ENCODE measurements at regions not wholly inside any gene's neighbourhood (a gene's known extent, or its start where the extent isn't known, plus 50 kb on each side); places are given as distances from the start of the nearest gene placed in this dataset.

- no peak for DNase-seq (ENCODE audit: low read depth)
These were observed 319.7 kb downstream of the UACA start for GRCh38 chr15:70443486-70444273.

GRCh38 chr15:70442616-70443321, 320.6 kb downstream of the UACA start:
- DNase-seq (ENCODE audit: low read depth) = no peak

DNA sequence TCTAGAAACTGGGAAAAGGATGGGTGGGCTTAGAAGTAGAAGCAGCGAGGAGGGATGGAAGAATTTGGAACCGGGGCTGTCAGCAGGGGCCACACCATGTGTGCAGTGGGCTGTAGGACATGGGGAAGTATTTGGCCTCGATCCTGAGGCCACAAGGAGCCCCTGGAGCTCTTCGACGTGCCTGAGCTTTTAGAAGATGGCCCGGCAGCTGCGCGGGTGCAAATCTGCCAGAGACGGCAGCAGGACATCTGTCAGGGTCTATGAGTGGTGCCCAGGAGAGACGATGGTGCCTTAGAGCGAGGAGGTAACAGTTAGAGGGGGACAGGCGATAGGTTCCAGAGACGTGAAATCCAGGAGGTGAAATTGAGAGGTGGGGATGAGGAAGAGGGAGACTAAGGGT, 321.1 kb downstream of the UACA start:
- DNase-seq (ENCODE audit: low read depth) = no peak

DNA sequence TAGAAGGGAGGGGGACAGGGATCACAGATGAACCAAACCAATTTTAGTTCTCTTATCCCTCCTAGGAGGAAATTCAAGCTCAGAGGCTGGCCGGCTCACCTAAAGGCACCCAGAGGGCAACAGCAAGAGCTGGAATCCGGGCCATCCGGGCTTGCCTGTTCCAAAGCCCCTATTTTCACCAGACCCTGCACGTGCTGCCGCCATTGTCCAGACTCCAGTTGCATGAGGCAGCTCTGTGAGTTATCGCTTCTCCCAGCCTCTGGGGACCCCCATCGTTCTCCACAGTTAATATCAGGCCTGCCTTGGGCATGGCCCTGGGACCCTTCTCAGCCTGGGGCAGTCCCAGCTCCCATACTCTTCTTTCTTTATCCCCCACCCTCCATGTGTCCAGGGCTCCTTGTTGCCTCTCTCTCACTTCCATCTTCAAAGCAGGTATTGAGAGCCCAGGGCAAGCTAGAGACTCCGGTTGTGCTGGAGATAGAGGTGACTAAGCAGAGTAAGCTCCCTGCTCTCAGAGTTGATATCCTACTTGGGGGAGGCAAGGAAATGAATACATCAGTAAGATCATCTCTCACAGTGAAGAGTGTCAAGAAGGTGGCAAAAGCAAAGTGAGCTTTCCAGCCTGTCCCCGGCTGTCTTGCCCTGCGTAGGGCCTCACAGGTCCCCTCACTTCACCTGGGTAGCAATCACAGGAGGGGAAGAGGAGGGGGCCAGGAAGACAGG, 322.8 kb downstream of the UACA start:
- DNase-seq (ENCODE audit: low read depth) = no peak

GRCh38 chr15:70439880-70440279, 323.5 kb downstream of the UACA start:
- DNase-seq (ENCODE audit: low read depth) = no peak

DNA sequence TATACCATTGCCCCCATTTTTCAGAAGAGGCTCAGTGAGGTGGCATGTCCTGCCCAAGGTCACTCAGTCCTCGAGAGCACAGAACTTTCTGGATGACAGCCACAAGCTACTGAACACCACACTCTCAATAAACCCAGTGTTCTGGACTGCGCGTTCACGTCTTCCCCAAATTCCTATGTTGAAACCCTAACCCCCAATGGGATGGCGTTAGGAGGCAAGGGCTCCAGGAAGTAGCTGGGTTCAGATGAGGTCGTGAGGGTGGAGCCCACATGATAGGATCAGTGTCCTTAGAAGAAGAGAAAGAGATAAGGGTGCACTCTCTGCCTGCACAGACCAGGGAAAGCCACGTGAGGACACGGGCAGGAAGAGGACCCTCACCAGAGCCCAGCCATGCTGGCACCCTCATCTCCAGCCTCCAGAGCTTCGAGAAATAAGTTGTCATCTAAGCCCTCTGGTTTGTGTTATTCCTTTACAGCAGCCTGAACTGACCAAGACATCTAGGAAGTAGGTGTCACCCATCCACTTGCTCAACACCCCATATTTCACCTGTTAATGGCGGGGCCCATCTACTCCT, 324.0 kb downstream of the UACA start:
- no peak for DNase-seq (ENCODE audit: low read depth)

GRCh38 chr15:70438776-70439175, 324.6 kb downstream of the UACA start:
- no peak for DNase-seq (ENCODE audit: low read depth)

- no peak for DNase-seq (ENCODE audit: low read depth)
These were observed 325.4 kb downstream of the UACA start for GRCh38 chr15:70437882-70438451.

DNA sequence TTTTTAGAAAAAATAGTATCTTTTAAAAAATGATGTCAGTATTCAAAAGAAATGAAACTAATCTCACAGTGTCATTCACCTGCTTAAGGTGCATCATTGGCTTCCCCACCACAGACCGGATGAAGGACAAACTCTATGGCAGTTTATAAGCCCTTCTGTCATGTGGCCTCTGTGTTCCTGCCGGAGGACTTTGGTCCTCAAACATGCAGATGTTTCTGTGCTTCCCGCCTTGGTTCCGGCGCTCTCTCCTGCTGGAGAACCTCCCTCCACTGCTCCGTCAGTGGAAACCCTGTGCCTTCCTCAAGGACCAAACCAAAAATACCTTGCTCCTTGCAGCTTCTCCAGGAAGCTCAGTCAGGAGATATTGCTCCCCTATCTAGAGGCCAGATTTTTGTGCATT, 326.3 kb downstream of the UACA start:
- DNase-seq (ENCODE audit: low read depth) = no peak

GRCh38 chr15:70436428-70436827, 326.9 kb downstream of the UACA start:
- no peak for DNase-seq (ENCODE audit: low read depth)

GRCh38 chr15:70435872-70436271, 327.5 kb downstream of the UACA start:
- no peak for DNase-seq (ENCODE audit: low read depth)

DNA sequence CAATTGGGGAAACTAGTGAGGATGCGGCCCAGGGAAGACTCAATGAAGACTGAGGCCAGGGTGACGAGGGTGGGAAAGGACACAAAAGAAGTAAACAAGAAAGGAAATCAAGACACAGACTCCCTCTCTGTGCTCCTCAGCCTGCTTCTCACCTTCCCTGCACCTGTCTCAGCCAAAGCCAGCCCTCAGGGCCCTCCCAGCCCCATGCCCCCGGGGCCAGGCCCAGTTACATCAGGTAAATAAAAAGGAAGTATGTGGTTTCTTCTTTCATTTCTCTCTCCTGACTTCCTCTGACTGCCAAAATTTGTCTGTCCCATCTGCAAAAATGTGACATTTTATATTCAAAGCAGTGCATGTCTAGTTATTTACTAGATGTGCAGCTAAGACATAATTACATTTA, 328.0 kb downstream of the UACA start:
- no peak for DNase-seq (ENCODE audit: low read depth)

DNA sequence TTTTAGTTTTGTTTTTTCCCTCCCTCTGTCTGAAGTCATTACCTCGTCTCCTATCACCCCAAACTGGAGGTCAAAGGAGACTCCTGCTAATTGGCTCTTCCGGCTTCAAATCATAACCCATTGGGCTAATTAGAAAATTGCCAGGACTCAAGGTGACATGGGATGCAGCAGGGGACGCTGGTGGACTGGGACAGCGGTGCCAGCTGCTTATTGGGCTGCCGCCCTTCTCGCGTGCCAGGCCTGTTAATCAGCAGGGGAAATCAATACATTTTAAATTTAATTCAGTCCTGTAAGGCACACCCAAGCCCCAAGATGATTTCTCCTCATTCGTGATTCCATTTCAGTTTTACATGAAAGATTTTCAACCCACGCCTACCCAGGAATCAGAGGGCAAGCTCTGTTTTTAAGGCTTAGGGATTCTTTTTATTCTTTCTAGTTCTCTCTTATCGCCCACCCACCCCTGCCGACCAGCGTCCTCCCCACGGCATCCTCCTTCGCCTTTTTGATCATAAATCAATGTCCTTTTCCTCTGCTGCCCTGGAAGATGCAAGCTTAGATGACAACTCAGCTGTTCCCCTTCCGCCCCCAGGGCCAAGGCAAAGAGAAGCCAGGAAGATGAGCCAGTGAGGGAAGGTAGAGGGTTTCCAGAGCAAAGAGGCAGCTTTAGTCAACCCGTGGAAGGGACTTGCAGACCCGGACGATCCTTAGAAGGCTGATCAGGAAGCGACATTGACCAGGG, 329.6 kb downstream of the UACA start:
- DNase-seq (ENCODE audit: low read depth) = no peak

GRCh38 chr15:70432924-70433495, 330.3 kb downstream of the UACA start:
- DNase-seq (ENCODE audit: low read depth) = no peak

GRCh38 chr15:70431854-70432253, 331.5 kb downstream of the UACA start:
- DNase-seq (ENCODE audit: low read depth) = no peak

GRCh38 chr15:70430069-70430468, 332.4 kb upstream of the TLE3 start:
- DNase-seq (ENCODE audit: low read depth) = no peak

- DNase-seq (ENCODE audit: low read depth) = no peak
These were observed 331.5 kb upstream of the TLE3 start for GRCh38 chr15:70429056-70429722.

DNA sequence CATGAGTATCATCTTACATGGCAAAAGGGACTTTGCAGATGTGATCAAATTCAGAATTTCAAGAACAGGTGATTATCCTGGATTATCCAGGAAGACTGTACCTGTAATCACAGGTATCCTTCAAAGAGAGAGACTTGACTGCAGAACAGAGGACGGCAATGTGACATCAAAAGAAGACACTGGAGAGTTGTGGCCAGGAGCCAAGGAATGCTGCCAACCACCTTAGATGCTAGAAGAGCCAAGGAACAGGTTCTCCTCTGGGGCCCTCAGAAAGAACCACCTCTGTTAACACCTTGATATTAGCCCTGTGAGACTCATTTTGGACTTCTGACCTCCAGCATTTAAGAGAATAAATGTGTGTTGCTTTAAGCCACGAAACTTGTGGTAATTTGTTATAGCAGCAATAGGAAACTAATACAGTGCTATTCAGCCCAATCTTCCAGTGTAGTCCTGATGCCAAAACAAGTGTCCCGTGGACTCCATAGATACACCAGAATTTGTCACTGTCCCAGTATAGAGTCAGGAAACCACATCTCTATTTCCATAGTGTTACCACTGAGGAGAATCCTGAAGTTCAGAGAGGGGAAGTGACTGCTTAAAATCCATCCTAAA, 330.6 kb upstream of the TLE3 start:
- DNase-seq (ENCODE audit: low read depth) = no peak

GRCh38 chr15:70427167-70428120, 329.7 kb upstream of the TLE3 start:
- DNase-seq (ENCODE audit: low read depth) = no peak

All from activated T-cell treated with anti-CD3 and anti-CD28 coated beads for 48 hours (primary cell).